ENCODE measurements at regions not wholly inside any gene's neighbourhood (a gene's known extent, or its start where the extent isn't known, plus 50 kb on each side); places are given as distances from the start of the nearest gene placed in this dataset.

GRCh38 chr4:79611026-79611425 lies 203.0 kb upstream of the GK2 start:
- TF ChIP-seq CTCF (IDR thresholded peaks at IDR 0.05) (no peak), POLR2A (IDR thresholded peaks at IDR 0.05) (no peak)
